ENCODE measurements at regions not wholly inside any gene's neighbourhood (a gene's known extent, or its start where the extent isn't known, plus 50 kb on each side); places are given as distances from the start of the nearest gene placed in this dataset.

GRCh38 chr2:145728511-145728910 lies 1208.6 kb upstream of the ZEB2 start:
- Histone ChIP-seq H3K23ac (ENCODE audit: insufficient read length, low read depth, low read length) (no peak overlapping the region), H3K27me3 (ENCODE audit: insufficient read depth, low read length) (no peaks in the 10 kb centered on the region), H2BK12ac (ENCODE audit: insufficient read length, low read depth, low read length) (no peak overlapping the region), H3K4me2 (ENCODE audit: insufficient read depth, insufficient read length, low read length) (no peak overlapping the region), H3K9ac (ENCODE audit: extremely low read depth, insufficient read length, low read length) (no peak overlapping the region), H3K4me1 (ENCODE audit: insufficient read depth, low read length) (no peaks in the 10 kb centered on the region), H4K8ac (replicated peaks; ENCODE audit: insufficient read length, low read depth, low read length) (no peak overlapping the region), H3K14ac (ENCODE audit: insufficient read depth, low read length) (no peak overlapping the region), H2BK5ac (ENCODE audit: insufficient read length, low read length) (no peak overlapping the region), H4K5ac (ENCODE audit: insufficient read length, low read depth, low read length) (no peak overlapping the region), H2AK5ac (ENCODE audit: insufficient read length, low read length) (no peak overlapping the region), H2AFZ (ENCODE audit: low read length) (no peak overlapping the region), H4K20me1 (ENCODE audit: control insufficient read depth, insufficient read depth, insufficient read length) (no peaks in the 10 kb centered on the region), H3K79me2 (ENCODE audit: insufficient read depth, low read length) (no peaks in the 10 kb centered on the region), H3K4ac (ENCODE audit: low read depth, low read length) (no peak overlapping the region), H3K18ac (ENCODE audit: insufficient read length, low read depth, low read length) (no peak overlapping the region), H3K79me1 (ENCODE audit: insufficient read depth, low read depth, low read length, poor library complexity, severe bottlenecking) (no peaks in the 10 kb centered on the region), H2BK15ac (ENCODE audit: low read depth, low read length) (no peak overlapping the region), H3K56ac (ENCODE audit: insufficient read length, low read depth, low read length) (no peak overlapping the region), H2BK20ac (ENCODE audit: low read depth, low read length, poor library complexity, severe bottlenecking) (no peak overlapping the region), H3T11ph (ENCODE audit: low read length) (no peak overlapping the region), H2BK120ac (ENCODE audit: low read depth, low read length, poor library complexity, severe bottlenecking) (no peak overlapping the region), H3K27ac (ENCODE audit: insufficient read length, low read depth, low read length) (no peak overlapping the region), H3K23me2 (ENCODE audit: insufficient read length, low read depth, low read length, poor library complexity, severe bottlenecking) (no peaks in the 10 kb centered on the region), H4K91ac (ENCODE audit: insufficient read length, low read depth, low read length) (no peak overlapping the region), H3K9me3 (ENCODE audit: control insufficient read depth, low read depth, low read length) (no peaks in the 10 kb centered on the region)
- Mint-ChIP-seq H3K27me3 (ENCODE audit: low read depth) (no peaks in the 10 kb centered on the region), H3K9me3 (no peaks in the 10 kb centered on the region), H3K4me1 (no peaks in the 10 kb centered on the region), H3K36me3 (ENCODE audit: insufficient read depth in 1 of 3, low read depth in 3 of 3) (no peaks in the 10 kb centered on the region), H3K27ac (no peak overlapping the region), H3K4me3 (no peak overlapping the region)
- TF ChIP-seq, protein P1, sequence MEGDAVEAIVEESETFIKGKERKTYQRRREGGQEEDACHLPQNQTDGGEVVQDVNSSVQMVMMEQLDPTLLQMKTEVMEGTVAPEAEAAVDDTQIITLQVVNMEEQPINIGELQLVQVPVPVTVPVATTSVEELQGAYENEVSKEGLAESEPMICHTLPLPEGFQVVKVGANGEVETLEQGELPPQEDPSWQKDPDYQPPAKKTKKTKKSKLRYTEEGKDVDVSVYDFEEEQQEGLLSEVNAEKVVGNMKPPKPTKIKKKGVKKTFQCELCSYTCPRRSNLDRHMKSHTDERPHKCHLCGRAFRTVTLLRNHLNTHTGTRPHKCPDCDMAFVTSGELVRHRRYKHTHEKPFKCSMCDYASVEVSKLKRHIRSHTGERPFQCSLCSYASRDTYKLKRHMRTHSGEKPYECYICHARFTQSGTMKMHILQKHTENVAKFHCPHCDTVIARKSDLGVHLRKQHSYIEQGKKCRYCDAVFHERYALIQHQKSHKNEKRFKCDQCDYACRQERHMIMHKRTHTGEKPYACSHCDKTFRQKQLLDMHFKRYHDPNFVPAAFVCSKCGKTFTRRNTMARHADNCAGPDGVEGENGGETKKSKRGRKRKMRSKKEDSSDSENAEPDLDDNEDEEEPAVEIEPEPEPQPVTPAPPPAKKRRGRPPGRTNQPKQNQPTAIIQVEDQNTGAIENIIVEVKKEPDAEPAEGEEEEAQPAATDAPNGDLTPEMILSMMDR (conservative IDR thresholded peaks at IDR 0.05), result no peak
- WGBS (ENCODE audit: extremely low coverage, insufficient read length, low lambda C conversion rate), result no CpG with 5 or more reads among the region's 1 CpG
- DNase-seq, result no peak
